NCI-H345 treated with DMSO at 0.1 percent for 48 hours (cell line): ENCODE measurements at regions not wholly inside any gene's neighbourhood (a gene's known extent, or its start where the extent isn't known, plus 50 kb on each side); places are given as distances from the start of the nearest gene placed in this dataset.
"Not testable (repeated sequence)": the region's sequence is repeated elsewhere in the genome, so short reads cannot be mapped to it uniquely, and the experiment has no call there.

Experiments used
- DNase-seq: peaks from one replicate; lab custom pipeline; 2025; ENCODE audit not compliant: unreplicated experiment; lab: John Stamatoyannopoulos, UW

- DNase-seq: not testable (repeated sequence)
These were observed 98.9 kb upstream of the MYO10 start for GRCh38 chr5:17034992-17035391.

GRCh38 chr5:17037751-17038150 is 101.7 kb upstream of the MYO10 start:
- no peak for DNase-seq

- DNase-seq: no peak
These were observed 103.1 kb upstream of the MYO10 start for GRCh38 chr5:17039170-17039569.

GRCh38 chr5:17042041-17042440 is 106.0 kb upstream of the MYO10 start:
- DNase-seq: no peak

GRCh38 chr5:17046320-17046719 is 110.2 kb upstream of the MYO10 start:
- no peak for DNase-seq

GRCh38 chr5:17050236-17050635 is 114.1 kb upstream of the MYO10 start:
- no peak for DNase-seq

- no peak for DNase-seq
These were observed 118.8 kb upstream of the MYO10 start for GRCh38 chr5:17054911-17055310.

- no peak for DNase-seq
These were observed 120.1 kb upstream of the MYO10 start for GRCh38 chr5:17056141-17056631.

GRCh38 chr5:17058438-17058837 is 122.3 kb upstream of the MYO10 start:
- no peak for DNase-seq

- no peak for DNase-seq
These were observed 125.9 kb upstream of the MYO10 start for GRCh38 chr5:17061973-17062470.

GRCh38 chr5:17062741-17063140 is 126.7 kb upstream of the MYO10 start:
- not testable (repeated sequence) for DNase-seq

GRCh38 chr5:17064241-17064640 is 128.2 kb upstream of the MYO10 start:
- no peak for DNase-seq

GRCh38 chr5:17065458-17065857 is 129.4 kb upstream of the MYO10 start:
- no peak for DNase-seq

- DNase-seq: not testable (repeated sequence)
These were observed 129.9 kb upstream of the MYO10 start for GRCh38 chr5:17066026-17066425.

GRCh38 chr5:17067657-17068392 is 131.7 kb upstream of the MYO10 start:
- no peak for DNase-seq

GRCh38 chr5:17069995-17070511 is 134.0 kb upstream of the MYO10 start:
- DNase-seq: no peak

- no peak for DNase-seq
These were observed 134.6 kb upstream of the MYO10 start for GRCh38 chr5:17070647-17071046.

- DNase-seq: no peak
These were observed 139.1 kb upstream of the MYO10 start for GRCh38 chr5:17075236-17075635.

GRCh38 chr5:17076272-17076671 is 140.2 kb upstream of the MYO10 start:
- DNase-seq: no peak

GRCh38 chr5:17077440-17078233 is 139.8 kb upstream of the BASP1 start:
- no peak for DNase-seq

- no peak for DNase-seq
These were observed 137.9 kb upstream of the BASP1 start for GRCh38 chr5:17079562-17079961.

GRCh38 chr5:17080361-17080760 is 137.1 kb upstream of the BASP1 start:
- DNase-seq: no peak
